WTC11 (cell line): ENCODE measurements at regions not wholly inside any gene's neighbourhood (a gene's known extent, or its start where the extent isn't known, plus 50 kb on each side); places are given as distances from the start of the nearest gene placed in this dataset.

ENCODE experiments used
- CTCF ChIP-seq: fragments of 200-600 bp; IDR thresholded peaks from 2 replicates; pipeline ENCODE4 v1.8.0; 2022; ENCODE audit warnings: antibody characterized with exemption
- NR3C1 ChIP-seq: sonication (generic); formaldehyde crosslinking; conservative IDR thresholded peaks from 2 replicates; pipeline ENCODE4 v1.8.1; 2023; ENCODE audit warnings: low read depth, mild to moderate bottlenecking, missing genetic modification reagents
- ZNF317 ChIP-seq: sonication (generic); formaldehyde crosslinking; IDR thresholded peaks from 2 replicates; pipeline ENCODE4 v1.8.1; 2023; ENCODE audit warnings: low read depth, mild to moderate bottlenecking, moderate library complexity, missing genetic modification reagents, borderline replicate concordance

GRCh38 chr1:232744847-232745246 is 60.4 kb upstream of the MAP10 start:
- TF ChIP-seq CTCF (no peak), ZNF317 (CRISPR knock-in tag) (no peak), NR3C1 (CRISPR knock-in tag) (no peak)
